ENCODE measurements at regions not wholly inside any gene's neighbourhood (a gene's known extent, or its start where the extent isn't known, plus 50 kb on each side); places are given as distances from the start of the nearest gene placed in this dataset.
A peak's percentile ranks its signal among the peaks of the same experiment; 100 is the strongest.

DNA sequence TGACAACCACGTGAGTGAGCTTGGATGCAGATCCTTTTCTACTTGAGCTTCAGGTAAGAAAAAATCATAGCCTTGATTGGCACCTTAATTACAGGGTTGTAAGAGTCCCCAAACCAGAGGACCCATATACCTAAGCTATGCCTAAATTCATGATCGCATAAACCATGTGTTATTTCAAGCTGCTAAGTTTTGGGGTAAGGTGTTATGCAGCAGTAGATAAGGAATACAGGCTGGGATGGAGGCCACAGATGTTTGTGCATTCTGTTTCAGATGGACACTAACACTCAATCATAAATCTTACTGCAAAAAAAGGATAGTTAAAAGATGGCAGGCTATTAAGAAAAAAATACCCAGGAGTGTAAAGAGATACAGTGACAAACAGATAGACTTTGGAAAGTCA lies 112.3 kb downstream of the ASB9 start:
- Histone ChIP-seq H4K20me1 (ENCODE audit: control insufficient read depth, insufficient read depth, low read depth, low read length) (no peaks in the 10 kb centered on the region), H3K4me2 (ENCODE audit: low read length) (no peak overlapping the region), H3K9me2 (replicated peaks; ENCODE audit: control insufficient read depth, low read length) (no peaks in the 10 kb centered on the region), H3K4me1 (ENCODE audit: control insufficient read depth, low read length) (no peaks in the 10 kb centered on the region), H3F3A (ENCODE audit: control insufficient read depth, insufficient read depth) (no peaks in the 10 kb centered on the region), H3K9me3 (ENCODE audit: control insufficient read depth, insufficient read depth, low read length) (no peaks in the 10 kb centered on the region), H3K27me3 (ENCODE audit: control insufficient read depth, low read length) (no peaks in the 10 kb centered on the region), H3K4me3 (ENCODE audit: low read length) (no peak overlapping the region), H3K36me3 (ENCODE audit: control insufficient read depth, low read length) (no peaks in the 10 kb centered on the region), H3K27ac (ENCODE audit: low read depth, low read length) (no peak overlapping the region), H3K79me2 (ENCODE audit: control insufficient read depth, low read length) (no peaks in the 10 kb centered on the region)
- TF ChIP-seq EZH2phosphoT487 (IDR thresholded peaks at IDR 0.05; ENCODE audit: borderline replicate concordance, low read length), result no peak
- TF ChIP-seq CTCF (IDR thresholded peaks at IDR 0.05; ENCODE audit: low read depth, low read length, poor library complexity, severe bottlenecking), result no peak

DNA sequence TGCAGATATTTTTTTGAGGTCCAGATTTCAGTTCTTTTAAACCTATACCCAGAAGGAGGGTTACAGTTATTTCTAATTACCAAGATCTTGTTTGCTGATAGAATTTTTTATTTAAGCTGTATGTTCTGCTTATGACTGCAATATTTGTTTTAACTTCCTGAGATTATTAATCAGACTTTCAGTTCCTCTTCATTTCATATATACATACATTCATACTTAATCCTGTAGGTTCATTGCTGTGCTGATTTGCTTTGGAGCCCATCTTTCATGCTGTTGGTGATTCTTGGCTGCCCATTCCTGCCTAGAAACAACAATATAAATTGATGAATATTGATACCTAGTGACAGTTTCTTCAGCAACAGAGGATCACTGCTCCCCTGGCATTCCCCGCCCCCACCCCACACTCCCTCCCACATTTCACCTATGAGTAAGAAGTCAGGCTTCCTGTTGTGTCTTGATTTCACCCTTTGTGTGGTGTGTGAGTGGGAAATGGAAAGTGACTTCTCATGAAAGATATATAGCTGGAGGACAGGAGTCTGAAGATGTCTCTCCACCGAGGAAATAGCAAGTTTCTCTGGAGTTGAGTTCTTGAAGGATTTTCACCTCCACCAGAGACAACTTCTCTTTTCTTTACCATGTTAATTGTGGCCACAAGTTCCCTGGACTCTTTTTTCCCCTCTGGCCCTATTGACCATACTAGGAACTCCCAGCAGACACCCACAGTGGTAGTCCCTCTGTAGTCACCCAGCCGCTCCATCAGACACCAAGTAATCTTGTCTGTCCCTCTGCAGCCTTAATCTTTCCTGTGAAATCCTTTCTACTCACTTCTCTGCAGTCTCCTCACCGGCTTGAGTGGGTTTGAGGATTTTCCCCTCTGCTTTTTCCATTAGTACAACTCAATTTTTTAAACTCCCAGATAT lies 118.4 kb downstream of the ASB9 start:
- Histone ChIP-seq H3K9me3 (ENCODE audit: control insufficient read depth, insufficient read depth, low read length) (no peaks in the 10 kb centered on the region), H3F3A (ENCODE audit: control insufficient read depth, insufficient read depth) (no peaks in the 10 kb centered on the region), H3K4me3 (ENCODE audit: low read length) (peak overlapping the region; percentile 20; the same call in 1 of the 2 replicates), H3K79me2 (ENCODE audit: control insufficient read depth, low read length) (no peaks in the 10 kb centered on the region), H3K27ac (ENCODE audit: low read depth, low read length) (no peak overlapping the region), H3K4me1 (ENCODE audit: control insufficient read depth, low read length) (peaks cover 12% of the 10 kb centered on the region), H3K4me2 (ENCODE audit: low read length) (peak overlapping the region; percentile 40), H4K20me1 (ENCODE audit: control insufficient read depth, insufficient read depth, low read depth, low read length) (no peaks in the 10 kb centered on the region), H3K9me2 (replicated peaks; ENCODE audit: control insufficient read depth, low read length) (no peaks in the 10 kb centered on the region), H3K36me3 (ENCODE audit: control insufficient read depth, low read length) (no peaks in the 10 kb centered on the region), H3K27me3 (ENCODE audit: control insufficient read depth, low read length) (no peaks in the 10 kb centered on the region)
- TF ChIP-seq CTCF (IDR thresholded peaks at IDR 0.05; ENCODE audit: low read depth, low read length, poor library complexity, severe bottlenecking), result no peak

DNA sequence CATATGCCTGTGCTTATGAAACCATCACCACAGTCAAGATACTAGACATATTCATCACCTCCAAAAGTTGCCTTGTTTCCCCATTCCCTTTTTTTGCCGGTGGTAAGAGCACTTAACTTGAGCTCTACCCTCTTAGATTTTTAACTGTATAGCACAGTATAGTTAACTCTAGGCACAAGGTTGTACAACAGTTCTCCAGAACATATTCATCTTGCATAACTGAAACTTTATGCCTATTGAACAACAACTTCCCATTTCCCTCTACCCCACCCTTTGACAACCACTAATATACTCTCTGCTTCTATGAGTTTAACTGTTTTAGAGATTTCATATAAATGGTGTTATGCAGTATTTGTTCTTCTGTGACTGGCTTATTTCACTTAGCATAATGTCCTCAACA lies 119.3 kb downstream of the ASB9 start:
- Histone ChIP-seq H3K9me2 (replicated peaks; ENCODE audit: control insufficient read depth, low read length) (no peaks in the 10 kb centered on the region), H3K9me3 (ENCODE audit: control insufficient read depth, insufficient read depth, low read length) (no peaks in the 10 kb centered on the region), H3K4me1 (ENCODE audit: control insufficient read depth, low read length) (peaks cover 12% of the 10 kb centered on the region), H3K79me2 (ENCODE audit: control insufficient read depth, low read length) (no peaks in the 10 kb centered on the region), H4K20me1 (ENCODE audit: control insufficient read depth, insufficient read depth, low read depth, low read length) (no peaks in the 10 kb centered on the region), H3K27ac (ENCODE audit: low read depth, low read length) (no peak overlapping the region), H3K4me3 (ENCODE audit: low read length) (no peak overlapping the region), H3K36me3 (ENCODE audit: control insufficient read depth, low read length) (no peaks in the 10 kb centered on the region), H3F3A (ENCODE audit: control insufficient read depth, insufficient read depth) (no peaks in the 10 kb centered on the region), H3K27me3 (ENCODE audit: control insufficient read depth, low read length) (no peaks in the 10 kb centered on the region), H3K4me2 (ENCODE audit: low read length) (no peak overlapping the region)
- TF ChIP-seq CTCF (IDR thresholded peaks at IDR 0.05; ENCODE audit: low read depth, low read length, poor library complexity, severe bottlenecking) (no peak), EZH2phosphoT487 (IDR thresholded peaks at IDR 0.05; ENCODE audit: borderline replicate concordance, low read length) (no peak)
